Uterus (tissue), 3 donors: ENCODE measurements at regions not wholly inside any gene's neighbourhood (a gene's known extent, or its start where the extent isn't known, plus 50 kb on each side); places are given as distances from the start of the nearest gene placed in this dataset.

Experiments used
- DNase-seq, 2 donors: peaks; one replicate each; pipeline ENCODE4 v3.0.0-alpha.2; 2019 to 2020
- H3K27ac ChIP-seq, 2 donors: fragments of 200-600 bp; sonication (generic); 1 replicate in 1 of 2; 2 replicates in 1 of 2; pipeline ENCODE4 v1.5.1; 2016 to 2018
- H3K27me3 ChIP-seq, 2 donors: fragments of 200-600 bp; sonication (generic); one replicate each; pipeline ENCODE4 v1.5.1; 2018 to 2019; ENCODE audit warnings: control low read depth in 1 of 2
- H3K36me3 ChIP-seq, 2 donors: fragments of 200-600 bp; sonication (generic); one replicate each; pipeline ENCODE4 v1.5.1; 2019; ENCODE audit warnings: control low read depth in 1 of 2
- H3K4me1 ChIP-seq, 2 donors: fragments of 200-600 bp; sonication (generic); one replicate each; pipeline ENCODE4 v1.5.1; 2018 to 2019; ENCODE audit warnings: control low read depth in 1 of 2
- H3K4me3 ChIP-seq, 2 donors: fragments of 200-600 bp; sonication (generic); 1 replicate in 1 of 2; 2 replicates in 1 of 2; pipeline ENCODE4 v1.5.1; 2018 to 2019; ENCODE audit warnings: mild to moderate bottlenecking in 1 of 2
- H3K9me3 ChIP-seq, 2 donors: fragments of 200-600 bp; sonication (generic); one replicate each; pipeline ENCODE4 v1.5.1; 2019; ENCODE audit warnings: control low read depth in 1 of 2
- CTCF ChIP-seq, 4 experiments: fragments of 200-600 bp in 2 of 4; fragments of 450-650 bp in 2 of 4; sonication (generic) in 2 of 4; IDR thresholded peaks; one replicate each; pipeline ENCODE4 v1.5.1; 2016 to 2019; ENCODE audit warnings: antibody characterized with exemption in 4 of 4, mild to moderate bottlenecking in 2 of 4, moderate library complexity in 1 of 4
- POLR2A ChIP-seq, 2 donors: fragments of 450-650 bp; IDR thresholded peaks; one replicate each; pipeline ENCODE4 v1.6.1; 2016; ENCODE audit warnings: antibody characterized with exemption in 2 of 2, mild to moderate bottlenecking in 1 of 2, moderate library complexity in 1 of 2
- intact Hi-C: fragments of 100-400 bp; cut with DNase I; formaldehyde crosslinking; loops from one replicate; pipeline ENCODE4 v1.15.1; 2023; ENCODE audit warnings: low total_unique reads
- donor health status: DM: yes; HTN: yes; CAD: no.

GRCh38 chr3:17979911-17980310 is 237.5 kb upstream of the TBC1D5 start:
- DNase-seq: no peak
- intact Hi-C loops: no loop called here
- H3K27me3 ChIP-seq: no peaks in the 10 kb centered on the region

GRCh38 chr3:17979252-17979651 is 236.8 kb upstream of the TBC1D5 start:
- Histone ChIP-seq H3K9me3 (no peaks in the 10 kb centered on the region), H3K36me3 (no peaks in the 10 kb centered on the region), H3K4me1 (no peaks in the 10 kb centered on the region), H3K27me3 (no peaks in the 10 kb centered on the region), H3K27ac (no peak overlapping the region), H3K4me3 (no peak overlapping the region)
- DNase-seq: no peak
- intact Hi-C loops: no loop called here
- TF ChIP-seq CTCF (IDR thresholded peaks at IDR 0.05) (no peak), POLR2A (IDR thresholded peaks at IDR 0.05) (no peak)

More at GRCh38 chr3:17979911-17980310, 237.5 kb upstream of the TBC1D5 start:
- Histone ChIP-seq H3K4me3 (no peak overlapping the region), H3K36me3 (no peaks in the 10 kb centered on the region), H3K27ac (no peak overlapping the region), H3K9me3 (no peaks in the 10 kb centered on the region), H3K4me1 (no peaks in the 10 kb centered on the region)
- TF ChIP-seq CTCF (IDR thresholded peaks at IDR 0.05): no peak
- no peak for TF ChIP-seq POLR2A (IDR thresholded peaks at IDR 0.05)

- intact Hi-C loops: no loop called here
- no peak for DNase-seq
- no peak overlapping the region for H3K27ac ChIP-seq
Measured at GRCh38 chr3:17974206-17974841, 231.9 kb upstream of the TBC1D5 start.

DNA sequence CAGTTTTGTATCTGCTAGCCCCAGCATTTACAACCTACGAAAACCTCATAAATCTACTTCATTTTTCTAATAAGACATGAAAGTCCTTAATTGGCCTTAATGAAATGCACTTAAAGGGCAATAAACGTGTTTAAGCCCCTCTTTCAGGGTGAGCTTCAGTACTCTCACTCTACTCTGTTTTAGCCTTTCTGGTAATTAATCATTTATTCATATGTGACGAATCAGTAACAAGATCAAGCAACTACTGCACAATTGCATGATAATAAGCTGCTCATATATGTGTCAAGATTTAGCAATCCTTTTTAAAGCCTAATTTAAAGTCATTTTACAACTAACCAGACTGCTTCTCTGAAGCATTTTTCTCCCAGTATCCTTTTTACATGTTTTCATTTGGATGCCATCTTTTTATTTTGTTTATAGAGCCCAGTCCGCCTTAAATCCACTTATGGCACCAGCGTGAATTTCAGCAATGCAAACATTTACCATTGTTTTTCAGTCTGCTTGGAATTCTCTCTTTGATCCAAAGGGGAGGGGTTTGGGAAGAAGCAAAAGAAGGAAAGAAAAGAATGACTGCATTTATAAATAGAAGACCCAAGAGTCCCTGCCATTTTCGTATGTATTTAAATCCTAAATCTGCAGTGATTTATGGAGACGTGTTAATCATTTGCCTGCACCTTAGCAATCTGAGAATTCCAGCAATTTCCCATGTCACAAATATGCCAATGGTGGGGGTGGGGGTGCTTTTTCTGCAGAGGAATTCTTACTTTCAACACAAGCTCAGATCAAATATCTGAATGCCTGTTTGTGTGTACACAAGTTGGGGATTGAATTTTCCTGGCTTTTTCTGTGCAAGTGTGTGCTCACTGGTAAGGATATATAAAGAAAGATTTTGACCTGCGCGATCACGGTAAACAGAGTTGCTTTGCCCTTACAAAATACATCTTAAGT is 230.8 kb upstream of the TBC1D5 start:
- Histone ChIP-seq H3K4me1 (no peaks in the 10 kb centered on the region), H3K9me3 (no peaks in the 10 kb centered on the region), H3K27ac (no peak overlapping the region), H3K36me3 (no peaks in the 10 kb centered on the region), H3K27me3 (no peaks in the 10 kb centered on the region), H3K4me3 (no peak overlapping the region)
- no peak for DNase-seq
- intact Hi-C loops: no loop called here
- TF ChIP-seq POLR2A (IDR thresholded peaks at IDR 0.05) (no peak), CTCF (IDR thresholded peaks at IDR 0.05) (no peak)

More at GRCh38 chr3:17974206-17974841, 231.9 kb upstream of the TBC1D5 start:
- no peaks in the 10 kb centered on the region for H3K36me3 ChIP-seq
- no peaks in the 10 kb centered on the region for H3K27me3 ChIP-seq
- H3K4me3 ChIP-seq: no peak overlapping the region
- H3K4me1 ChIP-seq: no peaks in the 10 kb centered on the region
- H3K9me3 ChIP-seq: no peaks in the 10 kb centered on the region
- TF ChIP-seq POLR2A (IDR thresholded peaks at IDR 0.05) (no peak), CTCF (IDR thresholded peaks at IDR 0.05) (no peak)

DNA sequence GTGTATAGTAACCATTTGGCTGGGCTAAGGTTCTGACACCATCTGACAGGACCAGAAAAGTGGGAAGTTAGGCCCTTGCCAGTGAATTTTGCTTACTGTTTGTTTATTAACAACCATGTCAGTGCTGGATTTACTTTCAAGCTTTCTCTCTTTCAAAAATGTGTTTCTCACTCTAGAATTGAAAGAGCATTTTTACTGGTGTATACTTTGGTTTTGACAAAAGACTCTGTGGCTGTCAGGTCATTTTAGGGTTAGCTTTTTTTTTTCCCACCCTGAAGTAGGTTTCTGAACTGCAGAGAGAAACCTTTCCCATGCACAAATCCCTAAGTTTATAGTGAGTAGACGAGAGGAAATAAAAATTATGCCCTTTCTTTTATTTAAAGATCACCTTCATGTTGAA is 230.0 kb upstream of the TBC1D5 start:
- H3K27me3 ChIP-seq: no peaks in the 10 kb centered on the region
- H3K4me3 ChIP-seq: no peak overlapping the region
- DNase-seq: no peak
- no peak overlapping the region for H3K27ac ChIP-seq
- H3K9me3 ChIP-seq: no peaks in the 10 kb centered on the region
- intact Hi-C loops: no loop called here
- TF ChIP-seq CTCF (IDR thresholded peaks at IDR 0.05) (no peak), POLR2A (IDR thresholded peaks at IDR 0.05) (no peak)
- H3K4me1 ChIP-seq: no peaks in the 10 kb centered on the region
- H3K36me3 ChIP-seq: no peaks in the 10 kb centered on the region
